SJSA1 (cell line): ENCODE measurements at regions not wholly inside any gene's neighbourhood (a gene's known extent, or its start where the extent isn't known, plus 50 kb on each side); places are given as distances from the start of the nearest gene placed in this dataset.
"Not testable (repeated sequence)": the region's sequence is repeated elsewhere in the genome, so short reads cannot be mapped to it uniquely, and the experiment has no call there.

Experiments used
- DNase-seq, 2 experiments: peaks; one replicate each; pipeline ENCODE4 v3.0.0-alpha.2; 2015 to 2020; ENCODE audit warnings: low spot score in 2 of 2, low read depth in 1 of 2
- H3K27ac ChIP-seq: fragments of 250-450 bp; sonication (Bioruptor Pico); 2 replicates; pipeline ENCODE4 v1.5.1; 2020; ENCODE audit warnings: mild to moderate bottlenecking, moderate library complexity
- H3K27me3 ChIP-seq: fragments of 250-450 bp; sonication (Bioruptor Pico); replicated peaks from 2 replicates; pipeline ENCODE4 v1.5.1; 2020; ENCODE audit warnings: mild to moderate bottlenecking, moderate library complexity
- H3K36me3 ChIP-seq: fragments of 250-450 bp; sonication (Bioruptor Pico); 2 replicates; pipeline ENCODE4 v1.5.1; 2020; ENCODE audit warnings: mild to moderate bottlenecking
- H3K4me1 ChIP-seq: fragments of 250-450 bp; sonication (Bioruptor Pico); replicated peaks from 2 replicates; pipeline ENCODE4 v1.6.1; 2021; ENCODE audit warnings: mild to moderate bottlenecking
- H3K4me3 ChIP-seq: fragments of 250-450 bp; sonication (Bioruptor Pico); 2 replicates; pipeline ENCODE4 v1.5.1; 2020; ENCODE audit warnings: mild to moderate bottlenecking
- H3K9me3 ChIP-seq: fragments of 250-450 bp; sonication (Bioruptor Pico); replicated peaks from 2 replicates; pipeline ENCODE4 v1.5.1; 2020; ENCODE audit warnings: mild to moderate bottlenecking

- no peak overlapping the region for H3K4me3 ChIP-seq
- no peaks in the 10 kb centered on the region for H3K9me3 ChIP-seq
Measured at GRCh38 chr14:28613532-28613931, 153.1 kb upstream of the FOXG1 start.

GRCh38 chr14:28626780-28627179 lies 139.8 kb upstream of the FOXG1 start:
- Histone ChIP-seq H3K27ac (no peak overlapping the region), H3K27me3 (peaks cover 7% of the 10 kb centered on the region; the same call in 1 of the 2 replicates), H3K36me3 (no peaks in the 10 kb centered on the region), H3K9me3 (no peaks in the 10 kb centered on the region), H3K4me1 (no peaks in the 10 kb centered on the region), H3K4me3 (no peak overlapping the region)
- DNase-seq, result no peak

More at GRCh38 chr14:28613532-28613931, 153.1 kb upstream of the FOXG1 start:
- Histone ChIP-seq H3K27me3 (peaks cover 14% of the 10 kb centered on the region), H3K4me1 (no peaks in the 10 kb centered on the region), H3K27ac (no peak overlapping the region), H3K36me3 (no peaks in the 10 kb centered on the region)
- no peak for DNase-seq

GRCh38 chr14:28629328-28630004 lies 137.1 kb upstream of the FOXG1 start:
- Histone ChIP-seq H3K9me3 (no peaks in the 10 kb centered on the region), H3K27me3 (peaks cover 5% of the 10 kb centered on the region; the same call in 1 of the 2 replicates), H3K4me3 (no peak overlapping the region), H3K4me1 (no peaks in the 10 kb centered on the region), H3K36me3 (no peaks in the 10 kb centered on the region), H3K27ac (no peak overlapping the region)
- no peak for DNase-seq

- Histone ChIP-seq H3K27ac (no peak overlapping the region), H3K27me3 (peaks cover 5% of the 10 kb centered on the region; the same call in 1 of the 2 replicates), H3K36me3 (no peaks in the 10 kb centered on the region), H3K9me3 (no peaks in the 10 kb centered on the region), H3K4me3 (no peak overlapping the region), H3K4me1 (no peaks in the 10 kb centered on the region; the same call in 1 of the 2 replicates)
- DNase-seq, result no peak
Measured at GRCh38 chr14:28630100-28630499, 136.5 kb upstream of the FOXG1 start.

- H3K36me3 ChIP-seq, result no peaks in the 10 kb centered on the region
- no peak overlapping the region for H3K27ac ChIP-seq
- H3K4me3 ChIP-seq, result no peak overlapping the region
- no peaks in the 10 kb centered on the region; the same call in 1 of the 2 replicates for H3K4me1 ChIP-seq
- peak in 1 of 2 experiments; percentile 47 for DNase-seq
- H3K9me3 ChIP-seq, result no peaks in the 10 kb centered on the region
- H3K27me3 ChIP-seq, result no peaks in the 10 kb centered on the region
Measured at GRCh38 chr14:28635387-28635786, 131.2 kb upstream of the FOXG1 start.

- H3K9me3 ChIP-seq, H3K4me1 ChIP-seq, H3K27ac ChIP-seq, H3K27me3 ChIP-seq, H3K36me3 ChIP-seq, H3K4me3 ChIP-seq, DNase-seq: not testable (repeated sequence)
Measured at GRCh38 chr14:28635816-28636215, 130.8 kb upstream of the FOXG1 start.

GRCh38 chr14:28641189-28641588 lies 125.4 kb upstream of the FOXG1 start:
- H3K4me1 ChIP-seq, DNase-seq, H3K27ac ChIP-seq, H3K4me3 ChIP-seq, H3K36me3 ChIP-seq, H3K27me3 ChIP-seq, H3K9me3 ChIP-seq: not testable (repeated sequence)

GRCh38 chr14:28651148-28651547 lies 115.4 kb upstream of the FOXG1 start:
- Histone ChIP-seq H3K4me3 (no peak overlapping the region), H3K27me3 (no peaks in the 10 kb centered on the region), H3K27ac (peak overlapping the region; percentile 19; the same call in 1 of the 2 replicates), H3K4me1 (peaks cover 39% of the 10 kb centered on the region), H3K9me3 (no peaks in the 10 kb centered on the region), H3K36me3 (no peaks in the 10 kb centered on the region)
- no peak for DNase-seq

GRCh38 chr14:28652782-28653181 lies 113.8 kb upstream of the FOXG1 start:
- Histone ChIP-seq H3K9me3 (no peaks in the 10 kb centered on the region), H3K4me3 (no peak overlapping the region), H3K27ac (peak overlapping the region; percentile 66), H3K4me1 (peaks cover 39% of the 10 kb centered on the region), H3K36me3 (no peaks in the 10 kb centered on the region), H3K27me3 (no peaks in the 10 kb centered on the region)
- DNase-seq, result peak; percentile 46 to 72

- peak overlapping the region; percentile 66 for H3K27ac ChIP-seq
- no peak overlapping the region for H3K4me3 ChIP-seq
- no peaks in the 10 kb centered on the region for H3K36me3 ChIP-seq
- peaks cover 39% of the 10 kb centered on the region for H3K4me1 ChIP-seq
- DNase-seq, result no peak
- H3K9me3 ChIP-seq, result no peaks in the 10 kb centered on the region
- no peaks in the 10 kb centered on the region for H3K27me3 ChIP-seq
Measured at GRCh38 chr14:28653521-28653920, 113.1 kb upstream of the FOXG1 start.

GRCh38 chr14:28656704-28657255 lies 109.8 kb upstream of the FOXG1 start:
- H3K4me3 ChIP-seq, result no peak overlapping the region
- H3K4me1 ChIP-seq, result peaks cover 50% of the 10 kb centered on the region
- no peak for DNase-seq

GRCh38 chr14:28661171-28661772 lies 105.3 kb upstream of the FOXG1 start:
- peak; percentile 70 to 89 for DNase-seq
- H3K27me3 ChIP-seq, result no peaks in the 10 kb centered on the region
- no peaks in the 10 kb centered on the region for H3K36me3 ChIP-seq
- H3K4me1 ChIP-seq, result peaks cover 30% of the 10 kb centered on the region
- H3K27ac ChIP-seq, result peak overlapping the region; percentile 94
- H3K4me3 ChIP-seq, result no peak overlapping the region
- H3K9me3 ChIP-seq, result no peaks in the 10 kb centered on the region; the same call in 1 of the 2 replicates

More at GRCh38 chr14:28656704-28657255, 109.8 kb upstream of the FOXG1 start:
- H3K9me3 ChIP-seq, result no peaks in the 10 kb centered on the region
- no peaks in the 10 kb centered on the region for H3K36me3 ChIP-seq
- no peaks in the 10 kb centered on the region for H3K27me3 ChIP-seq
- no peak overlapping the region for H3K27ac ChIP-seq

- Histone ChIP-seq H3K27me3 (no peaks in the 10 kb centered on the region), H3K27ac (no peak overlapping the region), H3K36me3 (no peaks in the 10 kb centered on the region), H3K4me3 (no peak overlapping the region), H3K4me1 (peaks cover 29% of the 10 kb centered on the region), H3K9me3 (no peaks in the 10 kb centered on the region; the same call in 1 of the 2 replicates)
- no peak for DNase-seq
Measured at GRCh38 chr14:28666961-28667360, 99.6 kb upstream of the FOXG1 start.

GRCh38 chr14:28671425-28671824 lies 95.2 kb upstream of the FOXG1 start:
- no peaks in the 10 kb centered on the region for H3K36me3 ChIP-seq
- DNase-seq, result no peak
- no peak overlapping the region for H3K4me3 ChIP-seq
- no peaks in the 10 kb centered on the region for H3K27me3 ChIP-seq
- H3K4me1 ChIP-seq, result peaks cover 33% of the 10 kb centered on the region
- H3K9me3 ChIP-seq, result no peaks in the 10 kb centered on the region
- no peak overlapping the region for H3K27ac ChIP-seq
